Activated CD4-positive, alpha-beta T cell treated with anti-CD3 and anti-CD28 coated beads for 36 hours (primary cell): ENCODE measurements at regions not wholly inside any gene's neighbourhood (a gene's known extent, or its start where the extent isn't known, plus 50 kb on each side); places are given as distances from the start of the nearest gene placed in this dataset.
"Not testable (repeated sequence)": the region's sequence is repeated elsewhere in the genome, so short reads cannot be mapped to it uniquely, and the experiment has no call there.

Source experiments
- ATAC-seq: fragments of 200-7000 bp; cut with Tn5 transposase; one replicate; pipeline ENCODE4 v1.10.0; 2021; ENCODE audit warnings: mild to moderate bottlenecking, moderate library complexity
- CTCF ChIA-PET: fragments of 350-600 bp; sonication (Branson Sonifier 250); formaldehyde crosslinking; loops from one replicate; lab custom pipeline; 2021; ENCODE audit warnings: antibody characterized with exemption; lab: Charles Lee
- POLR2A ChIA-PET: fragments of 350-600 bp; sonication (Branson Sonifier 250); formaldehyde crosslinking; loops from one replicate; lab custom pipeline; 2021; ENCODE audit warnings: antibody characterized with exemption, inconsistent platforms; lab: Charles Lee
- DNase-seq: peaks from one replicate; pipeline ENCODE4 v3.0.0-alpha.2; 2020
- H3K27ac Mint-ChIP-seq: one replicate; pipeline ENCODE4 v1.8.0; 2021; ENCODE audit warnings: mixed read lengths
- H3K27me3 Mint-ChIP-seq: one replicate; pipeline ENCODE4 v1.8.0; 2021; ENCODE audit warnings: mixed read lengths
- H3K36me3 Mint-ChIP-seq: one replicate; pipeline ENCODE4 v1.8.0; 2021; ENCODE audit warnings: low read depth, mixed read lengths
- H3K4me1 Mint-ChIP-seq: one replicate; pipeline ENCODE4 v1.8.0; 2021; ENCODE audit warnings: mixed read lengths
- H3K4me3 Mint-ChIP-seq: one replicate; pipeline ENCODE4 v1.8.0; 2021; ENCODE audit warnings: mild to moderate bottlenecking, moderate library complexity, mixed read lengths
- H3K9me3 Mint-ChIP-seq: one replicate; pipeline ENCODE4 v1.8.0; 2021; ENCODE audit warnings: low read depth, mixed read lengths
- intact Hi-C, 2 experiments: fragments of 100-400 bp; cut with DNase I in 1 of 2; cut with micrococcal nuclease in 1 of 2; formaldehyde crosslinking; loops; one replicate each; pipeline versions ENCODE4 v1.14.2 to v1.15.1; 2022 to 2024; cut with DNase I, micrococcal nuclease

- DNase-seq, intact Hi-C loops, H3K4me3 Mint-ChIP-seq, POLR2A ChIA-PET, H3K27ac Mint-ChIP-seq, CTCF ChIA-PET, H3K4me1 Mint-ChIP-seq, H3K27me3 Mint-ChIP-seq, H3K9me3 Mint-ChIP-seq, ATAC-seq, H3K36me3 Mint-ChIP-seq: not testable (repeated sequence)
Observed at GRCh38 chr9:85792057-85792456, 50.3 kb upstream of the AGTPBP1 start.

DNA sequence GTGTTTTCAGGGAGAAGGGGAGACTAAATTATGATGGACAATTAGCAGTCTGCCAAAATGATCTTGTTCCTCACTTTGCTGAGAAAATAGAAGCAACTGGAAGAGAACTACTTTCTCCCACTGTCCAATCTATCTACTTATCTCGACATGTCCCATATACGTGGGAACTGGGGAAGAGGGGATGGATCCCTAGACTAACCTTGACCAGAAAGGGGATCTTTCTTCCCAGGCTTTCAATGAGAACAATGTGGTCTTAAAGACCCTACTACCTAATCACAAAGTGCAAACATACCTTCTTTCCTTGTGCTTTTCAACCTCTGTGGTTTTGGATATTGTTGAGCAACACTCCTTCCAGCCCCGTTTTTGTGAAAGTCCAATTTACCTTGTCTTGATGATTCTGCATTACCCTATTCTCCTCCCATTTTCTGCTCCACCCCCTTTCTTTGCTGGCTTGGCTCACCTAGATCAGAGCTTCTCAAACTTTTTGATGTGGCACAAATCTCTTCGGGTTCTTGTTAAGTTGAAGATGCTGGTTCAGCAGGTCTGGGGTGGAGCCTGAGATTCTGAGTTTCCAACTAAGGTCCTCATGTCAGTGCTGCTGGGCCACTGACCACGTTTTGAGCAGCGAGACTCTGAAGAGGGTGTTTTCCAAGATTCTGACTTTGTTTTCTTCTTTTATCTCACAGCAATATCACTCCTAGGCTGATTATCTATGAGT lies 61.4 kb upstream of the AGTPBP1 start:
- H3K27ac Mint-ChIP-seq, H3K36me3 Mint-ChIP-seq, H3K9me3 Mint-ChIP-seq, POLR2A ChIA-PET, intact Hi-C loops, ATAC-seq, H3K4me1 Mint-ChIP-seq, H3K4me3 Mint-ChIP-seq, H3K27me3 Mint-ChIP-seq: not testable (repeated sequence)
- DNase-seq = peak; percentile 15
- CTCF ChIA-PET = interaction anchor here (0.6 kb wide), 1 partner anchor 362 kb away, joined by 4 read pairs; no protein-coding TSS in a partner anchor

- ATAC-seq, POLR2A ChIA-PET, DNase-seq, H3K4me1 Mint-ChIP-seq, CTCF ChIA-PET, H3K27me3 Mint-ChIP-seq, H3K9me3 Mint-ChIP-seq: not testable (repeated sequence)
- Mint-ChIP-seq H3K27ac (peak overlapping the region; percentile 37), H3K4me3 (peak overlapping the region; percentile 64), H3K36me3 (peaks cover 14% of the 10 kb centered on the region)
- intact Hi-C loops = loop anchor here (1.0 to 5.0 kb wide), 7 partner anchors 62 to 1143 kb away; partner anchors contain the start of genes AGTPBP1 (in 1 of the 2), GAS1 (in 1 of the 2), ISCA1 (in 1 of the 2) and NAA35 (in 1 of the 2)
Observed at GRCh38 chr9:85804847-85805133, 63.0 kb upstream of the AGTPBP1 start.

DNA sequence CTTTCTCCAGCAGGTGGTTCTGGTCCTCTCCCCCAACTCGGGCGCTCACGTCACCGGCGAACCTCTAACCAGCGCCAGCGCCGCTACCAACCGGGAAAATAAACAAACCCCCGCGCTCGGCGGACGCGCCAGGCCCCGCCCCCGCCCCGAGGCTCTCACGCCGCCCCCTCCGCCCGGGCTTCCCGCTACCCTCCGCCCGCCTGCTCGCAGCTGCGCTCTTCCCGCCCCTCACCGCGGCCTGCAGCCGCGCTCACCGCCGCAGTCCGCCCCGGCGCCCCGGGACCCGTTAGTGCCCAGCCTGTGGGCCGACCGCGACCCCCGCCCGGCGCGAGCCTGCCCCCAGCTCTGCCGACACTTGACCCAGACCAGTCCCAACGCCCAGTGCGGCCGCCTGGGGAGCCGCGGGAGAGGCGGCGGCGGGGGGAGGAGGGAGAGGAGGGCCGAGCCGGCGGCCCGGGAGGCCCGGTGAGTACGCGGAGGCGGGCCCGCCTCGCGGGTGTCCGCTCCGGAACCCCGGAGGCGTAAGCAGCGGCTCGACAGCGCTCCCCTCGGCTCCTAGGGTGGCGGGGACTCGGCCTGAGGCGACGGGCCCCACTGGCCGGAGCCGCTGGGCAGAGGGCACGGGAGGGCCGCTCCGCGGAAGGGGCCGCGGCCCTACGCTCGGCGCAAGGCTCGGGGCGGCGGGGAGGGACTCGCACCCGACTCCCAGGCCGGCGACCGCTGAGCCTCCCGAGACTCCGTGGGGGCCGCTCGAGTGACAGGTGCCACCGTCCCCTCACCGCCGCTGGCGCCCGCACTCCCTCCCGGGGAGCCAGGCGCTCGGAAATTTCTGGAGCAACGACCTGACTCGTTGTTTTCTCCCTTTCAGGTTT lies 63.6 kb upstream of the AGTPBP1 start:
- ATAC-seq = peak; percentile 82
- intact Hi-C loops = loop anchor here (1.0 to 5.0 kb wide), 7 partner anchors 63 to 1142 kb away; partner anchors contain the start of genes AGTPBP1 (in 1 of the 2), GAS1 (in 1 of the 2), ISCA1 (in 1 of the 2) and NAA35 (in 1 of the 2)
- POLR2A ChIA-PET, H3K9me3 Mint-ChIP-seq, H3K4me1 Mint-ChIP-seq, CTCF ChIA-PET, H3K27me3 Mint-ChIP-seq: not testable (repeated sequence)
- H3K36me3 Mint-ChIP-seq = peaks cover 14% of the 10 kb centered on the region
- H3K4me3 Mint-ChIP-seq = peak overlapping the region; percentile 84
- peak; percentile 82 for DNase-seq
- peak overlapping the region; percentile 78 for H3K27ac Mint-ChIP-seq

- H3K4me3 Mint-ChIP-seq, H3K27ac Mint-ChIP-seq, ATAC-seq, DNase-seq, H3K9me3 Mint-ChIP-seq, H3K27me3 Mint-ChIP-seq, POLR2A ChIA-PET, H3K4me1 Mint-ChIP-seq, CTCF ChIA-PET: not testable (repeated sequence)
- H3K36me3 Mint-ChIP-seq = peaks cover 25% of the 10 kb centered on the region
- intact Hi-C loops = loop anchor here (5.0 kb wide), 3 partner anchors 134 to 1139 kb away; partner anchors contain the start of genes GAS1 (in 1 of the 2), ISCA1 (in 1 of the 2) and NAA35 (in 1 of the 2)
Observed at GRCh38 chr9:85808329-85808728, 66.6 kb upstream of the AGTPBP1 start.

- intact Hi-C loops, H3K9me3 Mint-ChIP-seq, DNase-seq, H3K4me1 Mint-ChIP-seq, H3K27ac Mint-ChIP-seq, H3K27me3 Mint-ChIP-seq, H3K4me3 Mint-ChIP-seq, ATAC-seq, CTCF ChIA-PET: not testable (repeated sequence)
- peaks cover 14% of the 10 kb centered on the region for H3K36me3 Mint-ChIP-seq
- POLR2A ChIA-PET = interaction anchor here (0.6 kb wide), 1 partner anchor 139 kb away, joined by 4 read pairs; no protein-coding TSS in a partner anchor
Observed at GRCh38 chr9:85813388-85813787, 71.6 kb upstream of the AGTPBP1 start.

DNA sequence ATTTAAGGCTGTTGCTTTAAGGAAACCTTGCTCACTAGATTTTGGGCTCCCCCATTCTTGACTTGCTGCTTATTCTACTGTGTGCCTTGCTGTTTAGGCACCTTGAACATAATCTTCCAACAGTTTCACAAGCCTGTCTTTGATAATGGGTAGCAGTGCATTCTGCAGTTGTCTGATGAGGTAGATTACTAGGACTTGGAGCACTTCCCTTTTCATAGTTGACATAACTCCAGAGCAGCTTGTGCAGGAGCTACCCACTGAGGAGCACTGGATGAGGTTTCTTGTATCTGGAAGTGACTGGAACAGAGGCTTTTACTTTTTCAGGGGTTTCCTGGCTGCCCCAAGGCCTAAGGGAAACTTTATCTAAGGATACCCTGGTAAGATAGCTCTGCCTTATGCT lies 73.0 kb upstream of the AGTPBP1 start:
- H3K4me3 Mint-ChIP-seq, ATAC-seq, POLR2A ChIA-PET, DNase-seq, H3K9me3 Mint-ChIP-seq, H3K4me1 Mint-ChIP-seq, H3K27me3 Mint-ChIP-seq, H3K27ac Mint-ChIP-seq: not testable (repeated sequence)
- intact Hi-C loops = loop anchor here in 1 of 2 experiments (5.0 kb wide), 1 partner anchor 423 kb away; no protein-coding TSS in a partner anchor
- CTCF ChIA-PET = interaction anchor here (1.1 kb wide), 1 partner anchor 101 kb away, joined by 3 read pairs; no protein-coding TSS in a partner anchor
- H3K36me3 Mint-ChIP-seq = peaks cover 16% of the 10 kb centered on the region

- CTCF ChIA-PET, H3K9me3 Mint-ChIP-seq, H3K4me1 Mint-ChIP-seq, H3K27me3 Mint-ChIP-seq, H3K4me3 Mint-ChIP-seq, H3K27ac Mint-ChIP-seq, POLR2A ChIA-PET, DNase-seq: not testable (repeated sequence)
- H3K36me3 Mint-ChIP-seq = peaks cover 12% of the 10 kb centered on the region
- ATAC-seq = peak; percentile 66
- intact Hi-C loops = loop anchor here in 1 of 2 experiments (2.0 to 5.0 kb wide), 2 partner anchors 82 to 418 kb away; no protein-coding TSS in a partner anchor
Observed at GRCh38 chr9:85818971-85819370, 77.2 kb upstream of the AGTPBP1 start.

GRCh38 chr9:85820598-85820997 lies 78.8 kb upstream of the AGTPBP1 start:
- DNase-seq, POLR2A ChIA-PET, H3K4me3 Mint-ChIP-seq, H3K27me3 Mint-ChIP-seq, H3K4me1 Mint-ChIP-seq, intact Hi-C loops, ATAC-seq, H3K27ac Mint-ChIP-seq, H3K9me3 Mint-ChIP-seq: not testable (repeated sequence)
- CTCF ChIA-PET = interaction anchor here (0.6 to 1.4 kb wide), 2 partner anchors 79 to 1878 kb away, joined by 3 read pairs; no protein-coding TSS in a partner anchor
- H3K36me3 Mint-ChIP-seq = peaks cover 17% of the 10 kb centered on the region

GRCh38 chr9:85824949-85825348 lies 83.2 kb upstream of the AGTPBP1 start:
- H3K9me3 Mint-ChIP-seq, H3K4me3 Mint-ChIP-seq, H3K4me1 Mint-ChIP-seq, POLR2A ChIA-PET, intact Hi-C loops, H3K27ac Mint-ChIP-seq, CTCF ChIA-PET, DNase-seq, H3K27me3 Mint-ChIP-seq, ATAC-seq: not testable (repeated sequence)
- H3K36me3 Mint-ChIP-seq = peaks cover 13% of the 10 kb centered on the region

DNA sequence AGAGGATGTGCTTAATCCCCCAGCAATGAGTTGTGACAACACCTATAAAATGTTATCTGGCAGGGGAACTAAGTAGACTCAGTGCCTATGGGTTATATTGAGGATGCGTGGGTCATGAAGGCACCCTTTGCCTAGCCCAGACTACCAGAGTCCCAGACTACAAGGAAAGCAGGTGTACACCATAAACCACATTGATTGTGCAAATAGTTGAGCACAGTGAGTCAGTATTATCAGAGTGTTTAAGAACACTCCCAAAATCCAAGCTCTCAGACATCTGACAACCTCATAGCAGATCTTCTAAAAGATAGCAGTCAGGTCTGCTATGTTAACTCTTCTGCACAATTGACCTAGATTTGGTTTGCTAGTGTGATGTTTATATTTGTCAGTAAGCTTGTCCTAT lies 92.8 kb upstream of the AGTPBP1 start:
- H3K4me1 Mint-ChIP-seq, POLR2A ChIA-PET, intact Hi-C loops, H3K9me3 Mint-ChIP-seq, H3K27me3 Mint-ChIP-seq, ATAC-seq, CTCF ChIA-PET, H3K27ac Mint-ChIP-seq, H3K4me3 Mint-ChIP-seq, DNase-seq: not testable (repeated sequence)
- peaks cover 11% of the 10 kb centered on the region for H3K36me3 Mint-ChIP-seq
